IMR-90 (cell line): ENCODE measurements at regions not wholly inside any gene's neighbourhood (a gene's known extent, or its start where the extent isn't known, plus 50 kb on each side); places are given as distances from the start of the nearest gene placed in this dataset.

Experiments used
- ATAC-seq: fragments of 200-7000 bp; cut with Tn5 transposase; 2 replicates; pipeline ENCODE4 v1.9.1; 2020; ENCODE audit warnings: low read depth, mild to moderate bottlenecking, moderate library complexity
- BruUV-seq: library from RNA; stranded (reverse); fragments of 400-500 nt; replicated peaks from 2 replicates; lab custom pipeline; 2021; lab: Mats Ljungman, UMichigan
- CTCF ChIA-PET: fragments of 300-600 bp; formaldehyde crosslinking; extraction: SDS; loops from one replicate; lab custom pipeline; 2021; ENCODE audit warnings: antibody characterized with exemption; lab: Yijun Ruan, JAX
- POLR2A ChIA-PET: fragments of 300-600 bp; sonication (Branson Sonifier 250); formaldehyde crosslinking; loops from one replicate; lab custom pipeline; 2022; ENCODE audit warnings: antibody characterized with exemption; ENCODE audit not compliant: unreplicated experiment; lab: Charles Lee
- DNase-seq: peaks from one replicate; pipeline ENCODE4 v3.0.0; 2013
- H2AFZ ChIP-seq: replicated peaks from 2 replicates; pipeline ENCODE3; 2013; ENCODE audit warnings: low read length, mild to moderate bottlenecking; ENCODE audit not compliant: poor library complexity
- H2AK5ac ChIP-seq: 2 replicates; pipeline ENCODE4 v1.6.1; 2013; ENCODE audit warnings: low read depth, low read length, inconsistent platforms
- H2AK9ac ChIP-seq: replicated peaks from 2 replicates; pipeline ENCODE3; 2013; ENCODE audit warnings: mild to moderate bottlenecking, low read depth, low read length, moderate library complexity; ENCODE audit not compliant: poor library complexity
- H2BK120ac ChIP-seq: 2 replicates; pipeline ENCODE4 v1.6.1; 2013; ENCODE audit warnings: low read depth, low read length, inconsistent platforms
- H2BK15ac ChIP-seq: 3 replicates; pipeline ENCODE4 v1.6.1; 2013; ENCODE audit warnings: low read depth, low read length, inconsistent platforms
- H2BK20ac ChIP-seq: 2 replicates; pipeline ENCODE4 v1.6.1; 2013; ENCODE audit warnings: low read depth, mild to moderate bottlenecking, inconsistent platforms, low read length, moderate library complexity
- H2BK5ac ChIP-seq: 2 replicates; pipeline ENCODE4 v1.6.1; 2013; ENCODE audit warnings: mild to moderate bottlenecking, low read depth, low read length, inconsistent platforms; ENCODE audit not compliant: poor library complexity, severe bottlenecking
- H3K14ac ChIP-seq: replicated peaks from 2 replicates; pipeline ENCODE4 v1.6.1; 2013; ENCODE audit warnings: low read depth, low read length, inconsistent platforms
- H3K18ac ChIP-seq: 2 replicates; pipeline ENCODE4 v1.6.1; 2013; ENCODE audit warnings: low read depth, low read length, control low read depth
- H3K23ac ChIP-seq: 2 replicates; pipeline ENCODE4 v1.6.1; 2013; ENCODE audit warnings: low read depth, low read length, inconsistent platforms
- H3K27ac ChIP-seq: 2 replicates; pipeline ENCODE4 v1.5.1; 2013; ENCODE audit warnings: mild to moderate bottlenecking, control low read depth, low read length; ENCODE audit not compliant: insufficient read depth
- H3K27me3 ChIP-seq: 2 replicates; pipeline ENCODE4 v1.6.1; 2013; ENCODE audit warnings: low read length; ENCODE audit not compliant: control insufficient read depth, insufficient read depth
- H3K36me3 ChIP-seq: 2 replicates; pipeline ENCODE4 v1.6.1; 2013; ENCODE audit warnings: low read length, mixed read lengths; ENCODE audit not compliant: control insufficient read depth, insufficient read depth
- H3K4ac ChIP-seq: 2 replicates; pipeline ENCODE4 v1.6.1; 2013; ENCODE audit warnings: low read depth, low read length, inconsistent platforms
- H3K4me1 ChIP-seq: 2 replicates; pipeline ENCODE4 v1.6.1; 2013; ENCODE audit warnings: low read length, mixed read lengths; ENCODE audit not compliant: control insufficient read depth, insufficient read depth
- H3K4me2 ChIP-seq: 2 replicates; pipeline ENCODE4 v1.6.1; 2013; ENCODE audit warnings: low read depth, mild to moderate bottlenecking, control low read depth, low read length, moderate library complexity
- H3K4me3 ChIP-seq: 2 replicates; pipeline ENCODE4 v1.5.1; 2013; ENCODE audit warnings: low read depth, mild to moderate bottlenecking, control low read depth, low read length, moderate library complexity; ENCODE audit not compliant: insufficient read depth
- H3K56ac ChIP-seq: 2 replicates; pipeline ENCODE4 v1.6.1; 2013; ENCODE audit warnings: low read length, inconsistent platforms; ENCODE audit not compliant: insufficient read depth; ENCODE audit errors: extremely low read depth
- H3K79me1 ChIP-seq, 2 experiments: 2 replicates each; pipeline ENCODE4 v1.6.1; 2013; ENCODE audit warnings: low read length in 2 of 2, inconsistent platforms in 1 of 2, low read depth in 1 of 2
- H3K9ac ChIP-seq: 2 replicates; pipeline ENCODE4 v1.6.1; 2013; ENCODE audit warnings: low read depth, low read length, control low read depth
- H3K9me1 ChIP-seq: 2 replicates; pipeline ENCODE4 v1.6.1; 2013; ENCODE audit warnings: low read length, inconsistent platforms; ENCODE audit not compliant: insufficient read depth
- H3K9me3 ChIP-seq: 2 replicates; pipeline ENCODE4 v1.6.1; 2013; ENCODE audit warnings: low read length; ENCODE audit not compliant: control insufficient read depth, insufficient read depth
- H4K20me1 ChIP-seq: 2 replicates; pipeline ENCODE4 v1.6.1; 2013; ENCODE audit warnings: low read length, inconsistent platforms; ENCODE audit not compliant: insufficient read depth
- H4K5ac ChIP-seq: 2 replicates; pipeline ENCODE4 v1.6.1; 2013; ENCODE audit warnings: mild to moderate bottlenecking, low read depth, low read length, control low read depth
- H4K8ac ChIP-seq, 2 experiments: 2 replicates each; pipeline ENCODE4 v1.6.1; 2013; ENCODE audit warnings: low read depth in 2 of 2, low read length in 2 of 2, control low read depth in 1 of 2, inconsistent platforms in 1 of 2
- H4K91ac ChIP-seq: 2 replicates; pipeline ENCODE4 v1.6.1; 2013; ENCODE audit warnings: low read depth, low read length, inconsistent platforms; ENCODE audit not compliant: insufficient read depth
- FOS ChIP-seq: fragments of 150-350 bp; IDR thresholded peaks from 2 replicates; pipeline ENCODE4 v1.6.1; 2016; ENCODE audit warnings: low read depth, low read length
- MAZ ChIP-seq: IDR thresholded peaks from 2 replicates; pipeline ENCODE4 v1.6.1; 2012; ENCODE audit warnings: low read depth, mild to moderate bottlenecking, low read length, improper control_type of control experiment, moderate library complexity, borderline replicate concordance
- NFE2L2 ChIP-seq: fragments of 150-350 bp; IDR thresholded peaks from 2 replicates; pipeline ENCODE4 v1.6.1; 2016; ENCODE audit warnings: low read depth, mild to moderate bottlenecking, low read length
- POLR2A ChIP-seq: IDR thresholded peaks from 2 replicates; pipeline ENCODE4 v1.6.1; 2012; ENCODE audit warnings: mild to moderate bottlenecking, low read depth, low read length
- RFX5 ChIP-seq: IDR thresholded peaks from 2 replicates; pipeline ENCODE4 v1.8.0; 2012; ENCODE audit warnings: low read depth, mild to moderate bottlenecking, low read length, moderate library complexity
- USF2 ChIP-seq: fragments of 150-350 bp; IDR thresholded peaks from 2 replicates; pipeline ENCODE4 v1.6.1; 2017; ENCODE audit warnings: mild to moderate bottlenecking, antibody characterized with exemption, low read length, low read depth
- WGBS, 2 experiments: methylation state at CpG; one replicate each; pipeline versions ENCODE4 v1.1.5 to v1.1.7; 2013; ENCODE audit warnings: missing lambda C conversion rate in 2 of 2; ENCODE audit not compliant: insufficient read length in 1 of 2; ENCODE audit errors: extremely low coverage in 2 of 2; 5-methylcytosine and 5-hydroxymethylcytosine counted together
- dilution Hi-C: fragments of 300-500 bp; cut with HindIII; formaldehyde crosslinking; loops from one replicate; pipeline ENCODE4 v1.14.3; 2018; ENCODE audit warnings: low sequenced_read_pairs; ENCODE audit not compliant: unreplicated experiment
- in situ Hi-C: fragments of 300-500 bp; cut with MboI; formaldehyde crosslinking; loops from 3 replicates; pipeline ENCODE4 v1.14.3; 2019; ENCODE audit warnings: low sequenced_read_pairs, inconsistent platforms, mixed read lengths
- intact Hi-C: fragments of 100-400 bp; cut with micrococcal nuclease; formaldehyde crosslinking; loops from 2 replicates; pipeline ENCODE4 v1.10.0; 2022

- H3K36me3 ChIP-seq = no peaks in the 10 kb centered on the region
- no peak overlapping the region for H2BK15ac ChIP-seq
- no peak overlapping the region for H3K56ac ChIP-seq
- no peak overlapping the region for H4K8ac ChIP-seq
- H2AK5ac ChIP-seq = no peak overlapping the region
- no peaks in the 10 kb centered on the region for H3K9me1 ChIP-seq
- H2AK9ac ChIP-seq = no peak overlapping the region
- H3K4me3 ChIP-seq = no peak overlapping the region
- H4K20me1 ChIP-seq = no peaks in the 10 kb centered on the region
- ChIA-PET POLR2A (no interaction called here), CTCF (no interaction called here)
- no peak overlapping the region for H2BK120ac ChIP-seq
- H3K23ac ChIP-seq = no peak overlapping the region
- no peak overlapping the region for H4K91ac ChIP-seq
- in situ Hi-C loops = no loop called here
- no peak overlapping the region for H3K27ac ChIP-seq
- no peaks in the 10 kb centered on the region for H3K4me1 ChIP-seq
- H3K9me3 ChIP-seq = peaks cover 3% of the 10 kb centered on the region; the same call in 1 of the 2 replicates
- ATAC-seq = no peak
- no peaks in the 10 kb centered on the region for H3K27me3 ChIP-seq
- no peak overlapping the region for H3K4me2 ChIP-seq
- no peak overlapping the region for H3K9ac ChIP-seq
- H2BK20ac ChIP-seq = no peak overlapping the region
- BruUV-seq = no TSS peak
- H2AFZ ChIP-seq = no peak overlapping the region
- H4K5ac ChIP-seq = no peak overlapping the region
- 7% methylated on average over 2 of the region's 2 CpGs; no CpG with 5 or more reads in 1 of the 2 experiments for WGBS, 2 experiments
- H3K4ac ChIP-seq = no peak overlapping the region
- TF ChIP-seq USF2 (no peak), RFX5 (no peak), POLR2A (no peak), MAZ (no peak), FOS (no peak), NFE2L2 (no peak)
- no peaks in the 10 kb centered on the region for H3K79me1 ChIP-seq
- dilution Hi-C loops = no loop called here
- H2BK5ac ChIP-seq = no peak overlapping the region
- H3K14ac ChIP-seq = no peak overlapping the region
- H3K18ac ChIP-seq = no peak overlapping the region
- DNase-seq = no peak
- intact Hi-C loops = no loop called here
Measured at GRCh38 chr4:22070256-22070655, 121.7 kb upstream of the KCNIP4 start.
